ENCODE measurements at regions not wholly inside any gene's neighbourhood (a gene's known extent, or its start where the extent isn't known, plus 50 kb on each side); places are given as distances from the start of the nearest gene placed in this dataset.

GRCh38 chr12:90546511-90546910, 408.5 kb downstream of the CCER1 start:
- no peak for TF ChIP-seq POLR2AphosphoS5 (IDR thresholded peaks at IDR 0.05; ENCODE audit: borderline replicate concordance, low read depth, low read length)
- TF ChIP-seq EZH2 (IDR thresholded peaks at IDR 0.05): no peak
- no peak for TF ChIP-seq FOXP2 (optimal IDR thresholded peaks at IDR 0.05; ENCODE audit: control extremely low read depth, extremely low read length, insufficient read depth)
